ENCODE measurements at regions not wholly inside any gene's neighbourhood (a gene's known extent, or its start where the extent isn't known, plus 50 kb on each side); places are given as distances from the start of the nearest gene placed in this dataset.

DNA sequence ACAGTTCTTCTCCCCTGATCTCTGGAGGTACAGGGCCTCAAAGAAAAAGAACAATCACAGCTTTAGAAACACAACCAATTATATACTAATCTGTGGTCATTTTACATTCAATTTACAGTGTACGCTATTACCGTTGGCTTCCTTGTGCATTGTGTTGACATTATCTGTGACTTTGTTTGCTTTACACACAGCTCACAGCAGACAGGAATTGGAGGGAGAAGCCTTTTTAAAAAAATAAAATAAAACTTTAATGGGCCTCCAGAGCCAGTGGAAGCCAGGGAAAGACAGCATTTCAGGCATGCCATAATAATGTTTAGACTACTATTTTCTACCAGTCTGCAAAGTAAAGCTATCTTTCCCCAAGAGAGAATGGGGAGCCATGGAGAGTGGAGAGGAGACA lies 179.0 kb upstream of the ADO start:
- DNase-seq (ENCODE audit: low spot score) (no peak), FAIRE-seq (no peak)

- FAIRE-seq (no peak), DNase-seq (ENCODE audit: low spot score) (no peak)
These were observed 178.4 kb upstream of the ADO start for GRCh38 chr10:62626079-62626478.

DNA sequence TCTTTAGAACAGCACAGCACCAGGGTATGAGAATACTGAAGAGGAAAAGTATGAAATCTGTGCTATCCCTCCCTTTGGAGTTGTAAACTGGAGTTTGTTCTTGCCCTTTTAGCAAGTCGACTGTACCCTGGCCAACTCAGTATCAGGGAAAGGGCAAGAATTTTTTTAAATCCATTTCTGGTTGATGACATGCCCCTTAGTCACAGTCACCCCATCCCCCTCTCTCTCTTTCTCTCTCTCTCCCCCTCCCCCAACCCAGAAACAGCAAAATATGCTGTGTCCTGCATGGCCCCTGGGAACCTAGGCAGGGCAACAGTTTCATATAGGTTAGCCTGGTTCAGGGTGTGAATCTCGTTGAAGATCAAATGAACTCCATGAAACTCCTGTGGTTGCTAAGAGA lies 177.7 kb upstream of the ADO start:
- DNase-seq (ENCODE audit: low spot score): no peak

GRCh38 chr10:62627983-62628382 lies 176.5 kb upstream of the ADO start:
- FAIRE-seq (no peak), DNase-seq (ENCODE audit: low spot score) (no peak)

More for the DNA sequence above, 177.7 kb upstream of the ADO start:
- FAIRE-seq: no peak

- FAIRE-seq: no peak
- DNase-seq (ENCODE audit: low spot score): no peak
These were observed 173.3 kb upstream of the ADO start for GRCh38 chr10:62631241-62631640.

- DNase-seq (ENCODE audit: low spot score) (no peak), FAIRE-seq (no peak)
These were observed 172.3 kb upstream of the ADO start for GRCh38 chr10:62632071-62632809.

DNA sequence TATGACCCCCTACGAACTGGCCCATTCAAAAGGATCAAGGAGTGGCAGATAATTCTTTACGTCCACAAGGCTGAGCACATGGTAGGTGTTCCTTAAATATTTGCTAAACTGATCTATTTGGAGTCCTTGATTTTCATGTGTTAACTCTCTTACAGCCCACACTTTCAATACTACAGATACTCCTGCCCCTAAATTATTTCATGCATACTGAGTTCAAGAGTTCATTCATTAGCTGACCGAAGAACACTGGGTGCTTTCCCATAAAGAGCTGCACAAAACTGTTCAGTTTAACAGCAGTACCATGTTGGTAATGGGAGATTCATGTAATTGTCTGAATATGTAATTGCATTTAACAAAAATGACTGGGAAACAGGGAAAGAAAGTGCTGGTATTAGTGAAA lies 170.5 kb upstream of the ADO start:
- no peak for FAIRE-seq
- DNase-seq (ENCODE audit: low spot score): no peak

DNA sequence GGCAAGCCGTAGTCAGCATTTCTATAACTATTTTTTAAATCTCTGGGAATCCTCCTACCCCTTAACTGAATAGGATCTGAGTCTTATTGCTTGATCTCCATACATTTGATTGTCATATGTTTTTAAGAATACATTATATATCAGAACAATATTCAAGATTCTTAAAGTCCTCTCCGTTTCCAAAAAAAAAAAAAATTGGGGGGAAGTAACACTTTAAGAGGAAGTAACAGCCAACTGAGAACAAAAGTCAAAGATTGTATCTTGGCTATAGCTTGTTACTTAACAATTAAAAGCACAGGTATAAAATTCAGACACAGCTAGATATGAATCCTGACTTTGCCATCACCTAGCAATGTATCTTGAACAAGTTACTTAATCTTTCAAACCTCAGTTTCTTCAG lies 169.9 kb upstream of the ADO start:
- FAIRE-seq (no peak), DNase-seq (ENCODE audit: low spot score) (no peak)

- DNase-seq (ENCODE audit: low spot score): no peak
- FAIRE-seq: no peak
These were observed 169.4 kb upstream of the ADO start for GRCh38 chr10:62635127-62635526.

DNA sequence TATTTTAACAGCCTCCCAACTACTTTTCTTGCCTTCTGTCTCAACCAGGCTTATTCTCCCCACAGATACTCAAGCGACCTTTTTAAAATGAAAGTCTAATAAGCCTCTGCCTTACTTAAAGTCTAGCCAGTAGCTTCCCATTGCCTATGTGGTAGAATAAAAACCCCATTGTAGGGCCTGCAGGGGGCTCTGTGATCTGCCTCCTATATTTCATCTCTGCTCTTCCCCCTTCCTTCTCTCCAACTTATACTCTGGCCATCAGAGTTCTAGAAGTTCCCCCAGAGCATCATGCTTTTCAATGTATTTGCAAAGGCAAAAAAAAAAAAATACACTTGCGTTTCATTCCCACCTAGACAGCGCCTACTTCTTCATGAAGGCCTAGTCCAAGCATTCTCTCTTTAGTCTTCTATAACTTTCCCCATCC lies 167.7 kb upstream of the ADO start:
- DNase-seq (ENCODE audit: low spot score): no peak
- FAIRE-seq: no peak

DNA sequence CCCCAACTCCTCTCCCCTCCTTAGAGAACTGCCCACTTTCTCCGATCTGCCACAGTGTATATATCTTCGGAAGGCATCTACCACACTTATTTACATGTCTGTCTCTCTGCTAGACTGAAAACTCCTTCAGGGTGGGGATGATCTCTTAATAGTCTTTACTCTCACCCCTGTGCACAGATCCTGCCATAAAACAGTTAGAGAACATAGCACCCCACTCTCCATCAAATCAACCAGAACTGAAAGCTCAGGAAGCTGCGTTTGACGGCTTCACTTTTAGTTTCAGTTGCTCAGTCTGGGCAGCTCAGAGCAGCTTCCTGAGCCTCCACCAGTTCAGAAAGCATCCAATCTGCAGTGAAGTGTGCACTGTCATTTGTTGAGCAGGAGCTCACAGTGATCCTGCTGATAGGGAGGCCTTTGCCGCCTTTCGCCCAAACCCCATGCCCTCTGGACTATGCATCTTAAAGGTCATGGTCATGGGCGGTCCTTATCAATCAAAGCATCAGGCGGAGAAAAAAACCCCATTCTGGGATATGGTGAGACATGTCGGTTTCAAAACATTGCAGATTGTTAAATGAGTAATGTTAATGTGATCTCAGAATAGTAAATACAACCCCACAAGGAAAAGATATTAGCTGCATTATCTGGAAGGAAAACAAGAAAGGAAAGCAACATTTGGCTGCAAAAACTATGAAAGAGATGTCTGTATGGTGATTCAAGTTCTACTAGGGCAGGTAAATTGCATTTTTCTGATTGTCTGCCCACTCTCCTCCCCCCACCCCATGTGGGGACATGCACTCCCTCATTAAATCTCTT lies 167.1 kb upstream of the ADO start:
- DNase-seq (ENCODE audit: low spot score) (no peak), FAIRE-seq (no peak)

DNA sequence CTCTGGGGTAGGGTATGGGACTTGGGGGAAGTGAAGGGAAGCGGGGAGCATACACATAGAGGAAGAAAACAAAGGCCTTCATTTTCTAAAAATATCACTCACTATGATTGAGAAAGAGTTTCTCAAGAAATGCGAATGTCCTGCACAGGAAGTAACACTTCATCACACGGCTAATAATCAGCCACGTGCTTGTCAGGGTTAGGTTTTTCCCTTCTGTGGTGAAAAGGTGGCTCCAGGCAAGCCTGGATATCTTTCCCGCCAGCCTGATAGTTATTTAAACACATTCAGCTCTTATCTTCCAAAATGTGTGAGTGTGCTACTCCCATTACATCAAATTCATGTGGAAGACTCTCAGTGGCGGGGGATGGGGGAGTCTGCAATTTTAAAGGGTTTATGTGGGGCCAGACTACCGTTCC lies 166.4 kb upstream of the ADO start:
- DNase-seq (ENCODE audit: low spot score) (no peak), FAIRE-seq (no peak)

DNA sequence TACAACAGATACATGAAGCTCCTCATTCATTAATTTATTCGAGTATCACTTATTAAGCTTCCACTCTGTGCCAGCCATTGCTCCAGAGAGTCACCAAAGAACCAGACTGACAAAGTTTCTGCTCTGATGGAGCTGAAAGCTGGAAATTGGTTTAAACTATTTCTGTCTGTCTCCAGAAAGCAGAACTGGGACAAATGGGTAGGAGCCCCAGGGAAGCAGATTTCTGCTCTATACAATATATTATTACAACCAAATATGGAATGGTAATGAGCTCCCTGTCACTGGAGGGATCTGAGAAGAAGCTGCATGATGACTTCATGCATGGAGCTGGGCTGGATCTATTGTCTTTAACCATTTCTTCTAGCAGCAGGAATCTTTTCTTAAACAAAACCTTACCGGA lies 165.4 kb upstream of the ADO start:
- DNase-seq (ENCODE audit: low spot score) (no peak), FAIRE-seq (no peak)

DNA sequence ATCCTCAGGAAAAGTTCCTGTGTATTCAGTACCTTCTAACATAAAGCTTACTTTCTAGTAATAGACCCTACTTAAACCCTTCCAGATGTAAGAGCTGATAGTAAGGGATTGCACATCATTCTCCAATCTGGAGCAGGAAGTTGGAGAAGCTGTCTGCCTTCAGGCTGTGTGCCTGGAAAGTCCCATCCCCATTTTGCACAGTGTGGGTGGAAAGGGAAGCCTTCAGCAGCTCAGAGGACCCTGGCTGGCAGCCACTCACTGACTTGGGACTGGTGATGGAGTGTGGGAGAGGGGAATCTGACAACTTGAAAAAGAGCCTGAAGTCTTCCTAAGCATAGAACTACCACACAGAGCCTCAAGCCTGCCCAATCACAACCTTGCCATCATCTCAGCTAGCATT lies 164.1 kb upstream of the ADO start:
- DNase-seq (ENCODE audit: low spot score) (no peak), FAIRE-seq (no peak)

DNA sequence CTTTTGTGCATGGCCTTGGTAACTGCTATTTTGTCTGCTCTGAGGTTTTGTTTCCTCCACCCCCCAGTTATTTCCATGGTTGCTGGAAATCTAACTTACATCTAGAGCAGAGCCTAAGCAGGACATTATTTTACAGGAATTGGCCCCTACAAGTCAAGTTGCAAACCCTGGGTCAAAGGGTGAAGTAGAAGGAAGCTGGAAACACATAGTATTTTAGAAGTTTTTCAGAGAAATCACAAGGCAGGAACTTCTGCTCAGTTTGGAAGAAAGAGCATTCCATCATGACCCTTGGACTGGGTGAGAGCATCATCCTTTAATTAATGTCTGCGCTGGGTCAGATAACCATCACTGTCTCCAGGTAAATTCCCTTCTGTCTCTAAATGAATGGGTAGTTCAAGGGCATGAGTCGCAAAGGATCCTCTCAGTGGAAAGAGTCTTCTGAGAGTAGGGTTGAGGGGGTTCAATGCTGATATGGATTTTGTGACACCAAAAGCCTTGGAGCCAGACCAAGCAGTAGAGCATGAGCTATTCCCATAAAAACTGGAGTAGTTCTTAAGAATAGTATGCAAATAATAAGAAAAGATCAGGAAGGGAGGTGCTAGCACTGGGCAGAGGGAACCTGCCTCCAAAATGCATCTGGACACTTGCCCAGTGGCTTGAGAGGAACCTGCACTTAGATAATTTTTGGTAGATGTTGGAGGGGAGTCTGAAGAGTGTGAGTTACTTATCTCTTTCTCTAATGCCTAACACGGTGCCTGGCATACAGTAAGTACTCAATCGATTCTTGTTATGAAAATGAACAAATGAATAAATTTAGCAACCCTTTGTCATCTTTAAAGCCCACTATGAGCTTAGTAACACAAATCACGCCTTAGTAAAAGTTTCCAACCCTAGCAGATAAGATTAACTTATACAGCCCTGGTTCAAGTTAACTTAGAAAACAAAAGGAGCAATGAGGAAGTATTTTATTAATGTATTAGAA lies 160.6 kb upstream of the ADO start:
- DNase-seq (ENCODE audit: low spot score) (no peak), FAIRE-seq (no peak)

DNA sequence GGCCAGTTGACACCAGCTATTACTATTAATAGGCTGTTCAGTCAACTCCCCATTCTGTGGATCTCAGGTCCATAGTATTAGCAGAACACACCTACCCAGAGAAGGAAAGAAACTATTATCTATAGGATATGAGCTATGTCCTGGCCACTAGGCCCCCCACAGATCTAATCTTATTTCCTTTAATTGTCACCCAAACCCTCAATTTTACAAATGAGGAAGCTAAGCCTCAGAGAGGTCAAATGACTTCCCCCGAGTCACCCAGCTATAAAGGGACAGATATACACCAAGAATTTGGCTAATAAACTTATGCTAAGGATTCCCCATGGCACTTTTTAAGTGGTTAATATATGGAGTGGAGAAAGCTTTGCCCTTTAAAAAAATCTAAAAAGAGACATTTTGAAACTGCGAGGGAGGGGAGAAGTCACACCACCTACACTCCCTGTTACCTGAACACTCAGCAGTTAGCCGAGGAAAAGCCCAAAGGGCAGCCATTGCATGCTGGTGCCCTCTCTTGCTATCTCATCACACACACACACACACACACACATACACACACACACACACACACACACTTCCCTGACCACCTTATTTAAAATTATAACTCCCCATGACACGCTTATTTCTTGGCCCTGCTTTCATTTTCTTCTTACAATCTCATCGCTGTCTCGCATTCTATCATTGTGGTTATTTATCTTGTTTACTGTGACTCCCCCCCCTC lies 157.0 kb upstream of the ADO start:
- DNase-seq (ENCODE audit: low spot score) (no peak), FAIRE-seq (no peak)

DNA sequence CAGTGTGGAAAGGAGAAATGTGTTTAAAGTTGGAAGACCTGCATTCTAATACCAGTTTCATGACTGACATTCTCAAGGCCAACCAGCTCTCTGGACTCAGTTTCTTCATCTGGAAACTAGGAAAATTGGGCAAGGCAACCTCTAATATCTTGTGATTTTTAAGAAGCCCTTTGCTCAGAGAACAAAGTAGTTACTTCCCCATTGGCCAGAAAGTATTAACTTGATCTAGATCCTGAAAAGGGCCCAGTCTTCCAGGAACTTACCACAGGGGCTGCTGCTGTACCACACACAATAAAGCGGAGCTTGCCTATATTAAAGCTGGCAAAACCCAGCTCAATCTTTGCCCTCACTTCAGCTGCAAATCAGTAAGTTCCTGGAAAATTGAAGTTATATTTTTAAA lies 155.6 kb upstream of the ADO start:
- FAIRE-seq: no peak
- no peak for DNase-seq (ENCODE audit: low spot score)

DNA sequence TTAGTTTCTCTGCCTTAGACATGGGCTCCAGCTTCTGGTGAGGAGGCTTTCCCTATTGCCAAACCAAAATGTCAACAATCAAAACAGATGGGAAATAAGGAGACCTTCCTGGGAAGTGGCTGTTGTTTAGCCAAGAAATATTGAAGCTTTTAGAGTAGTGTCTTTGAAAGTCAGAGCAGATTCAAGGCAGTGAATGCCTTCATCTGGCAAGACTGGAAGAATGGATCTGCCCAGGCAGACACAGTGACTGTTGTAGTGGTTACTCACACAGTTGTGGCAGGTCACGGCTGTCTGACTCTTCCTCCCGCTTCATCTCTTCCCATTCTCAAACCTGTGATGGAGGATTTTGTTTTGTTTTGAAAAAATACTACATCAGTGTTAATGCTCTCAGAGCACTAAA lies 154.1 kb upstream of the ADO start:
- peak; percentile 5 for FAIRE-seq
- DNase-seq (ENCODE audit: low spot score): no peak

DNA sequence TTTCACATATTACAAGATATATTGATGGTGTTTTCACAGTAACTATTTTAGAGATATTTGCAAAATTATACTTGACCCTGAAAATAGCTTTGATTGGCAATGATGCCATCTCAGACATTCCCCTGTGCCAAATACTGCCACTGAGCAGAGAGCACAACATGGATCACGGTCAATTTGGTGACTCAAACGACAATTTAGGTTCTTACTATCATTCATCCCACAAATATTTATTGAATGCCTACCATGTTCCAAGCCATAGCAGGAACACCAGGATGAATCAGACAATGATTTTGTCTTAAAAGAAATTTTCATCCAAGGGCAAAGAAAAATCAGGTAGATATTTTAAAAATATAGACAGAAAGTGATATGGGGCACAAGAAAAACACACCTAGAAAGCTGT lies 153.2 kb upstream of the ADO start:
- FAIRE-seq (no peak), DNase-seq (ENCODE audit: low spot score) (no peak)

- DNase-seq (ENCODE audit: low spot score) (peak; percentile 42), FAIRE-seq (peak; percentile 75)
These were observed 152.4 kb upstream of the ADO start for GRCh38 chr10:62652114-62652513.

- no peak for FAIRE-seq
- no peak for DNase-seq (ENCODE audit: low spot score)
These were observed 152.0 kb upstream of the ADO start for GRCh38 chr10:62652564-62652963.
